GM18907 (cell line): ENCODE measurements at regions not wholly inside any gene's neighbourhood (a gene's known extent, or its start where the extent isn't known, plus 50 kb on each side); places are given as distances from the start of the nearest gene placed in this dataset.

Experiments
- ATAC-seq: cut with Tn5 transposase; IDR thresholded peaks from one replicate; pipeline ENCODE4 v1.9.1; 2021; ENCODE audit warnings: mild to moderate bottlenecking, moderate library complexity; ENCODE audit not compliant: unreplicated experiment

GRCh38 chr3:18888370-18888769 lies 259.9 kb upstream of the KCNH8 start:
- ATAC-seq, result no peak

GRCh38 chr3:18886331-18886730 lies 262.0 kb upstream of the KCNH8 start:
- no peak for ATAC-seq

- no peak for ATAC-seq
Measured at GRCh38 chr3:18885612-18886011, 262.7 kb upstream of the KCNH8 start.

- ATAC-seq, result no peak
Measured at GRCh38 chr3:18883571-18883970, 264.7 kb upstream of the KCNH8 start.

- ATAC-seq, result no peak
Measured at GRCh38 chr3:18880691-18881090, 267.6 kb upstream of the KCNH8 start.

GRCh38 chr3:18872466-18872865 lies 275.8 kb upstream of the KCNH8 start:
- ATAC-seq, result no peak

- no peak for ATAC-seq
Measured at GRCh38 chr3:18870642-18871041, 277.7 kb upstream of the KCNH8 start.

- no peak for ATAC-seq
Measured at GRCh38 chr3:18870074-18870640, 278.2 kb upstream of the KCNH8 start.

GRCh38 chr3:18868911-18869689 lies 279.2 kb upstream of the KCNH8 start:
- no peak for ATAC-seq

GRCh38 chr3:18866899-18867298 lies 281.4 kb upstream of the KCNH8 start:
- ATAC-seq, result no peak

GRCh38 chr3:18864933-18865731 lies 283.2 kb upstream of the KCNH8 start:
- ATAC-seq, result no peak

GRCh38 chr3:18862077-18862476 lies 286.2 kb upstream of the KCNH8 start:
- ATAC-seq, result no peak

GRCh38 chr3:18861137-18861536 lies 287.2 kb upstream of the KCNH8 start:
- ATAC-seq, result no peak

- no peak for ATAC-seq
Measured at GRCh38 chr3:18853269-18853668, 295.0 kb upstream of the KCNH8 start.

GRCh38 chr3:18847583-18848197 lies 300.6 kb upstream of the KCNH8 start:
- ATAC-seq, result peak; percentile 82

GRCh38 chr3:18843983-18844382 lies 304.3 kb upstream of the KCNH8 start:
- no peak for ATAC-seq

- ATAC-seq, result no peak
Measured at GRCh38 chr3:18843188-18843587, 305.1 kb upstream of the KCNH8 start.

- no peak for ATAC-seq
Measured at GRCh38 chr3:18841422-18842343, 306.6 kb upstream of the KCNH8 start.

- no peak for ATAC-seq
Measured at GRCh38 chr3:18840535-18841137, 307.7 kb upstream of the KCNH8 start.

- ATAC-seq, result no peak
Measured at GRCh38 chr3:18838758-18839157, 309.6 kb upstream of the KCNH8 start.
